ENCODE measurements at regions not wholly inside any gene's neighbourhood (a gene's known extent, or its start where the extent isn't known, plus 50 kb on each side); places are given as distances from the start of the nearest gene placed in this dataset.

DNA sequence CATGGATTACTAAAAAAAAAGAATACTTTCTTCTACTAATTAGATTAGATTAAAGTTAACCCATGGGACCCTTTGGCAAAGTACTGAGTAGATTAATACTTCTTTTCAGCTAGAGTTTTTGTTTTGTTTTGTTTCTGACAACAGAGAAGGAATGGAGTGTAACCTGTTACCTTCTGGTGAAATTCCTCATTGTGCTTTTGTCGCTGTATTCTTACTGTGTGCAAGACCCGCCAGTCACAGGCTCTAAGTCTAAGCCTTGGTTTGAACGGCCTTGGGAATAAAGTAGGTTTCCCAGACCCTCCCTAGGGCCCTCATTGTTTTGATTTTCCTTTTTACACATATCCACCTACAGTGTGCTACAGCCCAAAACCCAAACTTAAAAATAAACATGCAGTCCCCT is 171.1 kb upstream of the IL12A start:
- no peak for TF ChIP-seq HDAC6 (IDR thresholded peaks at IDR 0.05; ENCODE audit: low read depth, low read length)
- no peak for TF ChIP-seq EZH2 (IDR thresholded peaks at IDR 0.05; ENCODE audit: borderline replicate concordance, low read depth, low read length)
- TF ChIP-seq SP2 (IDR thresholded peaks at IDR 0.05; ENCODE audit: extremely low read depth, low read depth, low read length, poor library complexity, severe bottlenecking), result no peak
- TF ChIP-seq SMC3 (conservative IDR thresholded peaks at IDR 0.05; ENCODE audit: insufficient read depth, low read depth, low read length), result no peak
- no peak for TF ChIP-seq TAF1 (IDR thresholded peaks at IDR 0.05; ENCODE audit: control insufficient read depth, extremely low read depth, insufficient read depth, low read length, severe bottlenecking)
- TF ChIP-seq, protein P1, sequence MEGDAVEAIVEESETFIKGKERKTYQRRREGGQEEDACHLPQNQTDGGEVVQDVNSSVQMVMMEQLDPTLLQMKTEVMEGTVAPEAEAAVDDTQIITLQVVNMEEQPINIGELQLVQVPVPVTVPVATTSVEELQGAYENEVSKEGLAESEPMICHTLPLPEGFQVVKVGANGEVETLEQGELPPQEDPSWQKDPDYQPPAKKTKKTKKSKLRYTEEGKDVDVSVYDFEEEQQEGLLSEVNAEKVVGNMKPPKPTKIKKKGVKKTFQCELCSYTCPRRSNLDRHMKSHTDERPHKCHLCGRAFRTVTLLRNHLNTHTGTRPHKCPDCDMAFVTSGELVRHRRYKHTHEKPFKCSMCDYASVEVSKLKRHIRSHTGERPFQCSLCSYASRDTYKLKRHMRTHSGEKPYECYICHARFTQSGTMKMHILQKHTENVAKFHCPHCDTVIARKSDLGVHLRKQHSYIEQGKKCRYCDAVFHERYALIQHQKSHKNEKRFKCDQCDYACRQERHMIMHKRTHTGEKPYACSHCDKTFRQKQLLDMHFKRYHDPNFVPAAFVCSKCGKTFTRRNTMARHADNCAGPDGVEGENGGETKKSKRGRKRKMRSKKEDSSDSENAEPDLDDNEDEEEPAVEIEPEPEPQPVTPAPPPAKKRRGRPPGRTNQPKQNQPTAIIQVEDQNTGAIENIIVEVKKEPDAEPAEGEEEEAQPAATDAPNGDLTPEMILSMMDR (IDR thresholded peaks at IDR 0.05 in 2 of 3, conservative IDR thresholded peaks at IDR 0.05 in 1 of 3; ENCODE audit: insufficient read depth in 2 of 3, low read depth in 1 of 3, low read length in 3 of 3), result no peak
- no peak for TF ChIP-seq ELF1 (tag; IDR thresholded peaks at IDR 0.05)
- TF ChIP-seq, protein P2, sequence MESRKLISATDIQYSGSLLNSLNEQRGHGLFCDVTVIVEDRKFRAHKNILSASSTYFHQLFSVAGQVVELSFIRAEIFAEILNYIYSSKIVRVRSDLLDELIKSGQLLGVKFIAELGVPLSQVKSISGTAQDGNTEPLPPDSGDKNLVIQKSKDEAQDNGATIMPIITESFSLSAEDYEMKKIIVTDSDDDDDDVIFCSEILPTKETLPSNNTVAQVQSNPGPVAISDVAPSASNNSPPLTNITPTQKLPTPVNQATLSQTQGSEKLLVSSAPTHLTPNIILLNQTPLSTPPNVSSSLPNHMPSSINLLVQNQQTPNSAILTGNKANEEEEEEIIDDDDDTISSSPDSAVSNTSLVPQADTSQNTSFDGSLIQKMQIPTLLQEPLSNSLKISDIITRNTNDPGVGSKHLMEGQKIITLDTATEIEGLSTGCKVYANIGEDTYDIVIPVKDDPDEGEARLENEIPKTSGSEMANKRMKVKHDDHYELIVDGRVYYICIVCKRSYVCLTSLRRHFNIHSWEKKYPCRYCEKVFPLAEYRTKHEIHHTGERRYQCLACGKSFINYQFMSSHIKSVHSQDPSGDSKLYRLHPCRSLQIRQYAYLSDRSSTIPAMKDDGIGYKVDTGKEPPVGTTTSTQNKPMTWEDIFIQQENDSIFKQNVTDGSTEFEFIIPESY (CRISPR knock-in tag; IDR thresholded peaks at IDR 0.05), result no peak
- no peak for TF ChIP-seq CHCHD3 (CRISPR knock-in tag; IDR thresholded peaks at IDR 0.05)
- TF ChIP-seq NCOR1 (IDR thresholded peaks at IDR 0.05), result no peak
